GM03348 (cell line): ENCODE measurements at regions not wholly inside any gene's neighbourhood (a gene's known extent, or its start where the extent isn't known, plus 50 kb on each side); places are given as distances from the start of the nearest gene placed in this dataset.

Experiments
- DNase-seq: peaks from one replicate; pipeline ENCODE4 v3.0.0; 2012; ENCODE audit warnings: low spot score

GRCh38 chr4:186934244-186934643, 210.6 kb upstream of the FAT1 start:
- DNase-seq: no peak

GRCh38 chr4:186934841-186935443, 211.3 kb upstream of the FAT1 start:
- no peak for DNase-seq

DNA sequence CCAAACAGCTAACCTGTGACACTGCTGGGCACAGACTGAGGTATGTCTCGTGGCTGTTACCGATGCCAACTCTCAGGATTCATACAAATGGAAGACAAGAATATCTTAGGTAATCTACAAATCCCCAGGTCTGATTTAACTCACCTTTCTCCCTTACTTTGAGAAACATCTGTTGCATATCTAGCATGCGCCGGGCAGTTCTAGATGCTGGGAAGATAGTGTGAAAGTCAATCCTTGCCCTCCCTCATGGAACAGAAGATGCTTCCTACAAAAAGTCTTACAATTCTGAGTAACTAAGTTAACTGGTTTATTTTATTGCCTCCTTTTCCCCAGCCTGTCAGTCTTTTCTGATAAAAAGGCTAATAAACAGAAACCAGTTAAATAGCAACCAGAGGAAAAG, 212.2 kb upstream of the FAT1 start:
- no peak for DNase-seq

DNA sequence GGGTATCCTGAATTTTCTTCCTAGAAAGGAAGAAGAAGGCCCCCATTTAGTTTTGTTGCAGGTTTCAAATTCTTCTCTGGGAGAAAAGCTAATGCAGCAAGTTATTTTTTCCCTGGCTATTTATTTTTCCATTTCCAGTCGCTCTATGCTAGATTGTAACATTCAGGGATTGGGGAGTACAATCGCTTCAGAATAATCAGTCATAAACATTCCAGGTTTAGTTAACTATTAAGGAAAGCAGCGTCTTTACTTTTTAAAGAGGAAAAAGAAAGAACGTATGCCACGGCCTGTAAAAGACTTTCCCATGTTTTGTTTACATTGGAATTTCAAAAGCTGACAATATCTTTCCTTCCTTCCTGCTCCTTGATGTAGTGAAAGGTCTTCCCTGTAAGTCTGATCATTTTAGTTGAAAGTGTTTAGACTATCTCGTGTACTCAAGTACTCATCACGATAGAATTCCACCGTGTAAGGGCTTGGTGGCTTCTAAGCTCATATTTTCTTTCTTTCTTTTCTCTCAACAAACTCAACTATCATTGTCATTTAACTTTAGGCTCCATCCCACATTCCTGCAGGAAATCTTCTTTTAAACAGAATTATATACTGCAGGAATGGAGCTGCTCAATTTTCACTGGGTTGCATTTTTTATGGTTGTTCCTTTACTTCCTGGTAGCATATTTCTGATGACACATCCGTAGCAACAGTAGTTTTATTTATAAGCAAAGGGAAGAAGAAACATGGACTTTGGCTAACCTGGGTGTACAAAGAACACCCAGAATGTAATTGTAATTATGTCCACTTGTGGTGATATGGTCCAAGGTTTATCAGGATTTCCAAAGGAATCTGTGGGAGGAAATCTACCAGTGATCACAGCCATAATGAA, 213.1 kb upstream of the FAT1 start:
- peak; percentile 56 for DNase-seq

- DNase-seq: no peak
Measured at GRCh38 chr4:186939226-186939625, 215.6 kb upstream of the FAT1 start.

DNA sequence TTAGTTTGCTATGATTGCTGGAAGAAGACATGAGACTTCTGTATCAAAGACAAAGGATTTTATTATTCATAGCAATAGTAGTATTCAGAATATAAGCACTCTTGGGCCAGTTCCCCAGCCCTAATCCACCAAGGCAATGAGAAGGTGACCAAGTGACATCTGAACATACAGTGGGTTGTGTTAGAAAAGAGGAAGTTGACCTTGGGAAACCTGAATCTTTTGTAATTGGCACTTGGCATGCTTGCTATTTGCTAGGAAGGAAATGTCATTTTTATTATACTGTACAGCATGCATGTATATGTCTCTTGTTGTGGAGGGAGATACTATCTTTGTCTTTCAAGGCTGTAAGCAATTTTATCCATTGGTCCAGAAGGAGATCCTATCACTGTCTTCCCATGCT, 216.1 kb upstream of the FAT1 start:
- no peak for DNase-seq

- no peak for DNase-seq
Measured at GRCh38 chr4:186940476-186940875, 216.8 kb upstream of the FAT1 start.

DNA sequence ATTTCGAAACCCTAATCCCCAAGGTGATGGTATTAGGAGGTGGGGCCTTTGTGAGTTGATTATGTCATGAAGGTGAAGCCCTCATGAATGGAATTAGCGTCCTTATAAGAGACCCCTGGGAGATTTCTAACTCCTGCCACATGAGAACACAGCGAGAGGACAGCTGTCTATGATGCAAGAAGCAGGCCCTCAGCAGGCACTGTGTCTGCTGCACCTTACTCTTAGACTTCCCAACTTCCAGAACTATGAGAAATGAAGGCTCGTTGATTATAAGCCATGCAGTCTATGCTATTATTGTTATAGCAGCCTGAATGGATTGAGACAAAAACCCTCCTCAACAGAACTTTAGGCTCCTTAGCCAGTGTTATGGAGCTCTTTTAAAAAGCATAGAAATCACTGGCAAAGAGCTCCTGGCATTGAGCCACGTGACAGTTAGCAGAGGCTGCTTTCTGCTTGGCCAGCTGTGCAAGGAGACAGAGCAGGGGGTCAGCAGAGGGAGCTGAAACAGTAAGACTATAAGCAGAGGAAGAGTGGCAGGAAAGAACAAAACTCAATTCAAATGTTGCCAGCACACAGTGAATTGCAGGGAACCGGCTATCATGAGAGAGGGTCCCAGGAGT, 219.2 kb upstream of the FAT1 start:
- DNase-seq: no peak

DNA sequence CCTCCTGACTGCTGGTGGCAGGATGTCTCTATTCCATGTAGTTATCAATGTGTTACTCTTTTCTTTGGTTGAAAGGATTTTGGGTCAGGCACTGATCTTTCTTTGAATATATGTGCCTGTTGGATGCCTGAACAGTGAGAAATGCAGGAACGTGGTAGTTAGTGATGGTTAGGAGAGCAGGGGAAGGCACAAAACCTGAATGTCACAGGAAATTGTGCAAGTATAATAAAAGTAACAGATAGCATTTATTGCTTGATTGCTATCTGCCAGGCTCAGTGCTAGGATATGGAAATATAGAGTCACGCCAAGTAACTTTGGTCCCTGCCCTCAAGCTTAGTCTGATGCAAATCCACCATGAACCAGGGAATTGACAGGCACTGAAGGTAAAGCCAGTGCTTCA, 219.8 kb upstream of the FAT1 start:
- DNase-seq: no peak

DNA sequence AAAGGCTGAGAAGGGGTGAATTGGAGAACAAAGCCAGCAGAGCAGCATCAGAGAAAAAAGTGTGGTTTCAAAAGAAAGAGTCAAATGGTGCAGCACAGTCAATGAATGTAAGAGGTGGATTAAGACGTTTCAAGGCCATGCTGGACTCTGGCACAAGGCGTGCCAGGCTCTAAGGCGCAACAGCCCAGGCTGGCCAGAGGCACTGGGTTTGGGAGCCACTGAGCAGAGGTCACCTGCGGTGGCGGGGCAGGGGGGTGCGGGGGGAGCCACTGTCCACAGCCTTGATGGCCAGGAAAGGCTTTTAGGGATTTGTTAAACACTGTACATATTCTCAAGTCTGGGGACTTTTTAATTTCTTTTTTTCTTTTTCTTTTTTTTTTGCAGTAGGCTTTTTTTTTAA, 222.5 kb upstream of the FAT1 start:
- DNase-seq: no peak

DNA sequence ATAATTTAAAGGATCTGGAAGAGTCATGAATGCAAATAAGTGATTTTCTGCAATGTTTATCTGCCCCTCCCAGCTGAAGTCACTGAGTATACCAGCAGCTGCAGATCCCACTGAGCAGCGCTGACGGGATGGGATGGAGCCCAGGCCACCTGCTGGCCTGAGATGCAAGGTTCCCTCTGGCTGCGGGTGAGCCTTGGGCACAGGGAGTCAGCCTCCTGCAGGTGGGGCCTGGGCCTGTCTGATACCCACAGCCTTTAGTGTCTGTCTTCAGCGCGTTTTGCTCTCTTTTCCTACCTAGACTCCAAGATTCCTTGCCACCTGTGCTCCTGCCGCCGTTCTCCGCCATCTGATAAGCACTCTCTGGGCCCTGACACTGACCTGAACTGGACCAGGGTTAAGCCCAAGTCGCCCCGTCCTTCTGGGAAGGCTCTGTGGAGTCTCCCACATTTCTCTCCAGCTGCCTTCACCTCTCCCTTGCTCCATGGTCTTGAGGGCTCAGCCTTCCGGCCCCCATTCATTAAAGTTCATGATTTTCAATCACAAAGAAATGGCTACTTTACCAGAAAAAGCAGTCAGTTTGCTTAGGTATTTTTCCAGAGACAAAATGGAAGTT, 223.1 kb upstream of the FAT1 start:
- no peak for DNase-seq

GRCh38 chr4:186948361-186949242, 224.9 kb upstream of the FAT1 start:
- DNase-seq: peak; percentile 45

GRCh38 chr4:186949847-186950246, 226.2 kb upstream of the FAT1 start:
- DNase-seq: no peak

- DNase-seq: no peak
Measured at GRCh38 chr4:186952709-186953108, 229.1 kb upstream of the FAT1 start.

GRCh38 chr4:186953599-186954260, 230.1 kb upstream of the FAT1 start:
- peak; percentile 12 for DNase-seq

DNA sequence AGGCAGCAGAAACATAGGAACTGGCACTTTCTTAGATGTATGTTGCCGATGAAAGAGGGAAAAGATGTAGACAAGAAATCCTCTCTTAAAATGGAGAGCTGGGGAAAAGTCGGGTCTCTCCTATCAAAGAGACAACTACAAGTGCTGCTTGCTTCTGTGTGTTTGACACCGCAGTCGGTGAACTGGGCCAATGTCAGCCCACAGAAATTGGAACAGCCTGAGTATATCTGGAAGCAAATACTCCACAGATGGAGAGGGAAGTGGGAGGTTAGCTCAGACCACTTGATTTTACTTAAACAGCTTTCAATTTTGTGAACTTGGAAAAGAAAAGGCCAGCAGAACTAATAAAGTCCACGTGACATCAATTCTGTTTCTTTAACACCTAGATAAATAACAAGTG, 230.9 kb upstream of the FAT1 start:
- no peak for DNase-seq

- no peak for DNase-seq
Measured at GRCh38 chr4:186954956-186955355, 231.3 kb upstream of the FAT1 start.

GRCh38 chr4:186957952-186958555, 234.4 kb upstream of the FAT1 start:
- DNase-seq: peak; percentile 18

DNA sequence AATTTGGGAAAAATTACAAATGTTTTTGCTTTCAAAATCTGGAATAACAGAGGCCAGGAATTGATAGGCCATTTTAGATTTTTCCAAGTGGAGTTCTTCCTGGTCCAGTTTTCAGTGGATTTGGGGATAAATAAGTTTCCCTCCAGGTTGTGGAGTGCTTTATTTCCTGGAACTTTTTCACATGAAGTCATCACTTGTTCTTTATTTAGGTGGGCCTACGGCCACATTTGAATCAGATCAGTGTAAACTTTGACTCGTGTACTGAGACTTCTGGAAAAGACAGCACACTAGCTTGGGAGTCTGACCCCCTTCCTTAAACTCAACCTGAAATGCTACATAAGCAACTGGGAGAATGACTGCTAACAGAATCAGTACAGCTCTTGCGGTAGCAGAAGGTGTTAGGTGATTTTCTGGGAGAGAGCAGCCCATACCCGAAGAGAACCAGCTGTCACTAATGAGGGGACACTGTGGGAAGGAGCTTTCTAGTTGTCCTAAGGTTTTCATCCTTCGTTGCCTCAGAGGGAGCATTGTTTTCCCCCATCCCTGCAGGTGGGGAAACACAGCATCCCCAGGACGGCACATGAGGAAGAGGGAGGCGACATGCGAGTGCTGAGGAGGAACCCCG, 235.2 kb upstream of the FAT1 start:
- no peak for DNase-seq

DNA sequence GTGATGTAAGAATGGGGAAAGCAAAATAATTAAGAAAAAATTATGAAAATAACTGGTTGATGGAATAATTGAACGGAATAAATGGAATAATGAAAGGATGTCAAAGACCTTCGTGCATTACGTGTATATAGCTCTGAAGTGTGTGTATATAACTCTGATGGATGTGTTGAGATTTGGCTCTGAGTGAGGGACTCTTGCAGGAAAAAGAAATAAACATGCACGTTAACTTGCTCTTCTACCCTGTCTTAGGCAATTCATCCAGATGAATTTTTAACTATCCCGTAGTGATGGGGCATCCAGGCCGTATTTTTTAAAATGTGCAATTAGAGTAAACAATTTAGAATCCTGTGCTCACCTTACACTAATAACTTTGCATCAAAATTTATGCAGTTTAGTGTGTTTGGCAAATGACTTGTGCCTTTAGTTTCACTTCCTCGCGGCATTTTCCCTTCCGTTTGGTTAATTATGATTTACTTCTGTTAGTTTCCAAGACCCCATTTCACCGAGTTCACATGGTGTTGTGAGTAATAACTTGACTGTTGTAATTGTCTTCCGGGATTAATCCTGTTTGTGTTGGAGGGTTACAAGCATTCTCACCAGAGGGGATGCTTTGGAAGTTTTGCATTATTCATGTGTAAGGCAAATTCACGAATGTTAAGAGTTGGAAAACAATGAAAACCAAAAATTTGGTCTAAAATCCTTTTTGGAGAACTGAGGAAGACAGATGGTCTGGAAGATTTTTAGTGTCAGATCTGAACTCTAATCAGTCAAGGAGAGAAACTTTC, 256.5 kb upstream of the FAT1 start:
- DNase-seq: no peak
